Dendritic cell treated with granulocyte-macrophage colony-stimulating factor and Interleukin-4, amounts not matched to agents 40 ng/mL and 50 ng/mL, for 4 days (primary cell): ENCODE measurements at regions not wholly inside any gene's neighbourhood (a gene's known extent, or its start where the extent isn't known, plus 50 kb on each side); places are given as distances from the start of the nearest gene placed in this dataset.
"Not testable (repeated sequence)": the region's sequence is repeated elsewhere in the genome, so short reads cannot be mapped to it uniquely, and the experiment has no call there.

Experiments used
- H3K27ac Mint-ChIP-seq: one replicate; pipeline ENCODE4 v1.8.0; 2022; ENCODE audit warnings: mild to moderate bottlenecking, mixed read lengths
- H3K27me3 Mint-ChIP-seq: one replicate; pipeline ENCODE4 v1.8.0; 2022; ENCODE audit warnings: mild to moderate bottlenecking, mixed read lengths
- H3K36me3 Mint-ChIP-seq: one replicate; pipeline ENCODE4 v1.8.0; 2022; ENCODE audit warnings: low read depth, mixed read lengths
- H3K4me1 Mint-ChIP-seq: one replicate; pipeline ENCODE4 v1.8.0; 2022; ENCODE audit warnings: low read depth, mixed read lengths
- H3K4me3 Mint-ChIP-seq: one replicate; pipeline ENCODE4 v1.8.0; 2022; ENCODE audit warnings: mild to moderate bottlenecking, moderate library complexity, mixed read lengths
- H3K9me3 Mint-ChIP-seq: one replicate; pipeline ENCODE4 v1.8.0; 2022; ENCODE audit warnings: mixed read lengths
- intact Hi-C: fragments of 100-400 bp; cut with micrococcal nuclease; formaldehyde crosslinking; loops from one replicate; pipeline ENCODE4 v1.15.0; 2022

- H3K4me1 Mint-ChIP-seq = no peaks in the 10 kb centered on the region
- intact Hi-C loops = no loop called here
- no peaks in the 10 kb centered on the region for H3K9me3 Mint-ChIP-seq
- H3K4me3 Mint-ChIP-seq = no peak overlapping the region
- no peak overlapping the region for H3K27ac Mint-ChIP-seq
- no peaks in the 10 kb centered on the region for H3K36me3 Mint-ChIP-seq
- H3K27me3 Mint-ChIP-seq = no peaks in the 10 kb centered on the region
These were observed 193.8 kb downstream of the ANKRD30B start for GRCh38 chr18:14941792-14942191.

GRCh38 chr18:14942275-14942674, 194.3 kb downstream of the ANKRD30B start:
- Mint-ChIP-seq H3K4me1 (no peaks in the 10 kb centered on the region), H3K4me3 (no peak overlapping the region), H3K27me3 (no peaks in the 10 kb centered on the region), H3K36me3 (no peaks in the 10 kb centered on the region), H3K9me3 (no peaks in the 10 kb centered on the region), H3K27ac (no peak overlapping the region)
- intact Hi-C loops = no loop called here

GRCh38 chr18:14943486-14943885, 195.5 kb downstream of the ANKRD30B start:
- intact Hi-C loops = no loop called here
- Mint-ChIP-seq H3K9me3 (no peaks in the 10 kb centered on the region), H3K27ac (no peak overlapping the region), H3K4me1 (no peaks in the 10 kb centered on the region), H3K4me3 (no peak overlapping the region), H3K27me3 (no peaks in the 10 kb centered on the region), H3K36me3 (no peaks in the 10 kb centered on the region)

GRCh38 chr18:14943967-14944636, 196.1 kb downstream of the ANKRD30B start:
- H3K4me3 Mint-ChIP-seq = no peak overlapping the region
- no peaks in the 10 kb centered on the region for H3K36me3 Mint-ChIP-seq
- intact Hi-C loops = no loop called here
- H3K27me3 Mint-ChIP-seq = no peaks in the 10 kb centered on the region
- H3K4me1 Mint-ChIP-seq = no peaks in the 10 kb centered on the region
- H3K27ac Mint-ChIP-seq = no peak overlapping the region
- no peaks in the 10 kb centered on the region for H3K9me3 Mint-ChIP-seq

- Mint-ChIP-seq H3K4me1 (no peaks in the 10 kb centered on the region), H3K27me3 (no peaks in the 10 kb centered on the region), H3K4me3 (no peak overlapping the region), H3K36me3 (no peaks in the 10 kb centered on the region), H3K9me3 (no peaks in the 10 kb centered on the region), H3K27ac (no peak overlapping the region)
- intact Hi-C loops = no loop called here
These were observed 196.9 kb downstream of the ANKRD30B start for GRCh38 chr18:14944838-14945237.

GRCh38 chr18:14945286-14945685, 197.3 kb downstream of the ANKRD30B start:
- H3K36me3 Mint-ChIP-seq = no peaks in the 10 kb centered on the region
- H3K27ac Mint-ChIP-seq = no peak overlapping the region
- no peaks in the 10 kb centered on the region for H3K9me3 Mint-ChIP-seq
- H3K27me3 Mint-ChIP-seq = no peaks in the 10 kb centered on the region
- no peak overlapping the region for H3K4me3 Mint-ChIP-seq
- H3K4me1 Mint-ChIP-seq = no peaks in the 10 kb centered on the region
- intact Hi-C loops = no loop called here

- no peak overlapping the region for H3K4me3 Mint-ChIP-seq
- H3K36me3 Mint-ChIP-seq = no peaks in the 10 kb centered on the region
- intact Hi-C loops = no loop called here
- no peak overlapping the region for H3K27ac Mint-ChIP-seq
- no peaks in the 10 kb centered on the region for H3K27me3 Mint-ChIP-seq
- H3K9me3 Mint-ChIP-seq = no peaks in the 10 kb centered on the region
- no peaks in the 10 kb centered on the region for H3K4me1 Mint-ChIP-seq
These were observed 198.0 kb downstream of the ANKRD30B start for GRCh38 chr18:14945984-14946383.

- H3K4me1 Mint-ChIP-seq, H3K27me3 Mint-ChIP-seq, H3K4me3 Mint-ChIP-seq, H3K27ac Mint-ChIP-seq, H3K36me3 Mint-ChIP-seq, H3K9me3 Mint-ChIP-seq, intact Hi-C loops: not testable (repeated sequence)
These were observed 198.9 kb downstream of the ANKRD30B start for GRCh38 chr18:14946741-14947470.

GRCh38 chr18:14947482-14948162, 199.7 kb downstream of the ANKRD30B start:
- intact Hi-C loops = no loop called here
- Mint-ChIP-seq H3K27ac (no peak overlapping the region), H3K27me3 (no peaks in the 10 kb centered on the region), H3K9me3 (no peaks in the 10 kb centered on the region), H3K36me3 (no peaks in the 10 kb centered on the region), H3K4me1 (no peaks in the 10 kb centered on the region), H3K4me3 (no peak overlapping the region)

GRCh38 chr18:14948163-14948540, 200.2 kb downstream of the ANKRD30B start:
- Mint-ChIP-seq H3K4me1 (no peaks in the 10 kb centered on the region), H3K27me3 (no peaks in the 10 kb centered on the region), H3K4me3 (no peak overlapping the region), H3K9me3 (no peaks in the 10 kb centered on the region), H3K27ac (no peak overlapping the region), H3K36me3 (no peaks in the 10 kb centered on the region)
- intact Hi-C loops = no loop called here

GRCh38 chr18:14949800-14950664, 202.1 kb downstream of the ANKRD30B start:
- intact Hi-C loops = no loop called here
- no peak overlapping the region for H3K27ac Mint-ChIP-seq
- no peaks in the 10 kb centered on the region for H3K36me3 Mint-ChIP-seq
- no peak overlapping the region for H3K4me3 Mint-ChIP-seq
- no peaks in the 10 kb centered on the region for H3K27me3 Mint-ChIP-seq
- no peaks in the 10 kb centered on the region for H3K4me1 Mint-ChIP-seq
- no peaks in the 10 kb centered on the region for H3K9me3 Mint-ChIP-seq

- H3K4me1 Mint-ChIP-seq, H3K27ac Mint-ChIP-seq, H3K36me3 Mint-ChIP-seq: not testable (repeated sequence)
These were observed 204.6 kb downstream of the ANKRD30B start for GRCh38 chr18:14952444-14953077.

GRCh38 chr18:14958701-14959100, 210.7 kb downstream of the ANKRD30B start:
- H3K27me3 Mint-ChIP-seq = no peaks in the 10 kb centered on the region
- H3K27ac Mint-ChIP-seq = no peak overlapping the region
- H3K36me3 Mint-ChIP-seq = no peaks in the 10 kb centered on the region
- intact Hi-C loops = no loop called here
- H3K4me3 Mint-ChIP-seq = no peak overlapping the region
- H3K4me1 Mint-ChIP-seq = no peaks in the 10 kb centered on the region
- H3K9me3 Mint-ChIP-seq = no peaks in the 10 kb centered on the region

More at GRCh38 chr18:14952444-14953077, 204.6 kb downstream of the ANKRD30B start:
- intact Hi-C loops, H3K9me3 Mint-ChIP-seq, H3K27me3 Mint-ChIP-seq, H3K4me3 Mint-ChIP-seq: not testable (repeated sequence)
